Trophoblast cell (in vitro differentiated cells and primary cell): ENCODE measurements at regions not wholly inside any gene's neighbourhood (a gene's known extent, or its start where the extent isn't known, plus 50 kb on each side); places are given as distances from the start of the nearest gene placed in this dataset.

Experiments used
- DNase-seq, 2 donors: peaks; one replicate each; pipeline ENCODE4 v3.0.0-alpha.2; 2016
- H2AFZ ChIP-seq: 2 replicates; pipeline ENCODE4 v1.6.1; 2013; ENCODE audit warnings: low read length, moderate library complexity, mild to moderate bottlenecking; ENCODE audit not compliant: insufficient read depth, poor library complexity
- H2AK5ac ChIP-seq: 2 replicates; pipeline ENCODE4 v1.6.1; 2013; ENCODE audit warnings: mild to moderate bottlenecking, low read length
- H2BK120ac ChIP-seq: 2 replicates; pipeline ENCODE4 v1.6.1; 2013; ENCODE audit warnings: low read length, mild to moderate bottlenecking, moderate library complexity; ENCODE audit not compliant: insufficient read depth, poor library complexity
- H2BK12ac ChIP-seq: 2 replicates; pipeline ENCODE4 v1.6.1; 2013; ENCODE audit warnings: mild to moderate bottlenecking, low read length, moderate library complexity
- H2BK5ac ChIP-seq: 2 replicates; pipeline ENCODE4 v1.6.1; 2013; ENCODE audit warnings: low read length, low read depth, moderate library complexity, mild to moderate bottlenecking; ENCODE audit not compliant: poor library complexity
- H3K14ac ChIP-seq: 2 replicates; pipeline ENCODE4 v1.6.1; 2013; ENCODE audit warnings: mild to moderate bottlenecking, low read length
- H3K18ac ChIP-seq: 2 replicates; pipeline ENCODE4 v1.6.1; 2013; ENCODE audit warnings: mild to moderate bottlenecking, low read length
- H3K23ac ChIP-seq: 2 replicates; pipeline ENCODE4 v1.6.1; 2013; ENCODE audit warnings: low read length
- H3K27ac ChIP-seq: 2 replicates; pipeline ENCODE4 v1.5.1; 2013; ENCODE audit warnings: low read depth, mild to moderate bottlenecking, inconsistent platforms, low read length, moderate library complexity
- H3K27me3 ChIP-seq: 2 replicates; pipeline ENCODE4 v1.6.1; 2013; ENCODE audit warnings: inconsistent platforms, mild to moderate bottlenecking, low read length, moderate library complexity; ENCODE audit not compliant: insufficient read depth
- H3K36me3 ChIP-seq, 2 experiments: 1 replicate in 1 of 2; 2 replicates in 1 of 2; pipeline ENCODE4 v1.6.1; 2013; ENCODE audit warnings: low read length in 2 of 2, mild to moderate bottlenecking in 2 of 2, moderate library complexity in 1 of 2; ENCODE audit not compliant: insufficient read depth in 2 of 2, control insufficient read depth in 1 of 2
- H3K4ac ChIP-seq: 2 replicates; pipeline ENCODE4 v1.6.1; 2013; ENCODE audit warnings: low read depth, mild to moderate bottlenecking, low read length, moderate library complexity
- H3K4me1 ChIP-seq, 2 experiments: 1 replicate in 1 of 2; 2 replicates in 1 of 2; pipeline ENCODE4 v1.6.1; 2013; ENCODE audit warnings: low read length in 2 of 2, mild to moderate bottlenecking in 2 of 2, moderate library complexity in 1 of 2; ENCODE audit not compliant: insufficient read depth in 2 of 2, control insufficient read depth in 1 of 2
- H3K4me2 ChIP-seq: 2 replicates; pipeline ENCODE4 v1.6.1; 2013; ENCODE audit warnings: inconsistent platforms, mild to moderate bottlenecking, low read length, moderate library complexity
- H3K4me3 ChIP-seq: 2 replicates; pipeline ENCODE4 v1.5.1; 2013; ENCODE audit warnings: mild to moderate bottlenecking, low read depth, low read length, inconsistent platforms
- H3K79me1 ChIP-seq: one replicate; pipeline ENCODE4 v1.6.1; 2013; ENCODE audit warnings: low read length
- H3K79me2 ChIP-seq: 2 replicates; pipeline ENCODE4 v1.6.1; 2013; ENCODE audit warnings: low read length, mild to moderate bottlenecking; ENCODE audit not compliant: control insufficient read depth, insufficient read depth, poor library complexity
- H3K9ac ChIP-seq: 2 replicates; pipeline ENCODE4 v1.6.1; 2013; ENCODE audit warnings: mild to moderate bottlenecking, low read length
- H3K9me3 ChIP-seq: 2 replicates; pipeline ENCODE4 v1.6.1; 2013; ENCODE audit warnings: low read depth, mild to moderate bottlenecking, control low read depth, inconsistent platforms, low read length; ENCODE audit not compliant: insufficient read depth
- H4K12ac ChIP-seq: 2 replicates; pipeline ENCODE4 v1.6.1; 2013; ENCODE audit warnings: low read depth, mild to moderate bottlenecking, low read length, moderate library complexity
- H4K8ac ChIP-seq: 2 replicates; pipeline ENCODE4 v1.6.1; 2013; ENCODE audit warnings: low read depth, mild to moderate bottlenecking, low read length, moderate library complexity
- H4K91ac ChIP-seq: one replicate; pipeline ENCODE4 v1.6.1; 2013; ENCODE audit warnings: low read depth, mild to moderate bottlenecking, low read length, moderate library complexity
- WGBS: extraction: QIAGEN DNeasy Blood & Tissue Kit; methylation state at CpG from one replicate; pipeline ENCODE4 v1.1.7; 2013; ENCODE audit warnings: missing lambda C conversion rate; ENCODE audit not compliant: insufficient read length, insufficient coverage; ENCODE audit errors: extremely low coverage; 5-methylcytosine and 5-hydroxymethylcytosine counted together

DNA sequence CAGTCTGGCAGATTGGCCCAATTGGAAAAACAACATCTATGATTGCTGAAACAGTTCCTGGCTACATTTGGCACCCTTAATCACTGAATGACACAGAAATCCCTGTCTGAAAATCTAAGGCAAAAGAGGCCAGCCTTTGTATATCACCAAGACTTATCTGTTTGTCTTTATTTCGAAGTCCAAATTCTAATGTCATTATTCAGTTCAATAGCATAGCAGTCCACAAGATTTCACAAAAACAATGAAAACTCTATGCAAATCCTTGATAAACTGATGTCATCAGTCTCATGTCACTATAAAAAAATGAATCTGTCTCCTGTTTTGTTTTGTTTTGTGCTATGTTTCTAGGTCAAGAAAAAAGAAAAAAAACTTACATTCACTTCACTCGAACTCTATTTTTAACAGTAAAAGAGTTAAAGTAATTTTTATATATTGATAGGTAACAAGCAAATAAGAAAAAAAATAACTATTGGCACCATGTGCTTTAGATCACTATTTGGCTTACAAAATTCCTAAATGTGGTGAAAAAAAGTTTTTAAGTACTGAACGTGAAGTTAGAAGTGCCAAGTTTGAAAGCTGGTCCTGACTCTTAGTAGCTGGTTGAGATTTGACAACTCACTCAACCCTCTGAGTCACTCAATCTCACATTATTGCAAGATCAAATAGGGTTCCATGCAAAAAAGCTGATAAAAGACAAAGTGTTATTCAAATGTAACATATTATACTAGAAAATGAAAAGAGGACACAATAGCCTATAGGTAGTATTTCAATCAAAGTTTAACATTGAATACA lies 359.3 kb downstream of the IRS1 start:
- no peaks in the 10 kb centered on the region for H3K27me3 ChIP-seq
- no peak overlapping the region for H2BK12ac ChIP-seq
- no peak overlapping the region for H3K4ac ChIP-seq
- no peaks in the 10 kb centered on the region for H3K79me2 ChIP-seq
- H2AFZ ChIP-seq: no peak overlapping the region
- no peak overlapping the region for H4K8ac ChIP-seq
- no peak overlapping the region for H3K4me3 ChIP-seq
- no peaks in the 10 kb centered on the region for H3K36me3 ChIP-seq
- no peak overlapping the region for H3K4me2 ChIP-seq
- no peak overlapping the region for H3K18ac ChIP-seq
- no peak overlapping the region for H3K23ac ChIP-seq
- H4K91ac ChIP-seq: no peak overlapping the region
- no peak overlapping the region for H2BK5ac ChIP-seq
- no peak for DNase-seq
- H3K4me1 ChIP-seq: peaks cover 0 to 2% of the 10 kb centered on the region in 2 experiments
- H2AK5ac ChIP-seq: no peak overlapping the region
- WGBS: no CpG with 5 or more reads among the region's 3 CpGs
- H3K14ac ChIP-seq: no peak overlapping the region
- no peaks in the 10 kb centered on the region for H3K79me1 ChIP-seq
- H3K9ac ChIP-seq: no peak overlapping the region
- H3K27ac ChIP-seq: no peak overlapping the region
- H2BK120ac ChIP-seq: no peak overlapping the region
- H3K9me3 ChIP-seq: no peaks in the 10 kb centered on the region
- no peak overlapping the region for H4K12ac ChIP-seq

DNA sequence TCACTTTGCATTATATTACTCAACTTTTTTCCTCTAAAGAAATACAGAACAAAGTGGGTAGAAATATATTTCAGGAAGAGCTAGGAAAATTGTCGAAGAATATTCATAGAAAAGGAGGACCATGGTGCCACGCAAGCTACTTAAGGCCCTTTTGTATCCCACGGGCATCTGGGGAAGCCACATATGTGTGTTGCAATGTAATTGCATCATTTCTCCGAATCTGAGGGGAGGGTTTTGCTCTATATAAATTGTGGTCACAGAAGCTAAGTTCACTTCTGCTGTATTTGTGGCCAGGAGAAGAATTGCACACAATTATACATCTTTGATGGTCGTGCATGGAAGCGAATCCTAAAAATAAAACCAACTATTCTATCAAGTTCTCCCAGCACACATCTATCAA lies 360.3 kb downstream of the IRS1 start:
- H3K18ac ChIP-seq: no peak overlapping the region
- no peak overlapping the region for H2AFZ ChIP-seq
- no peaks in the 10 kb centered on the region for H3K27me3 ChIP-seq
- H4K8ac ChIP-seq: no peak overlapping the region
- no peaks in the 10 kb centered on the region for H3K79me1 ChIP-seq
- H2AK5ac ChIP-seq: no peak overlapping the region
- H3K27ac ChIP-seq: no peak overlapping the region
- H3K79me2 ChIP-seq: no peaks in the 10 kb centered on the region
- no peak overlapping the region for H2BK120ac ChIP-seq
- H3K4me2 ChIP-seq: no peak overlapping the region
- no peaks in the 10 kb centered on the region for H3K9me3 ChIP-seq
- H3K4me3 ChIP-seq: no peak overlapping the region
- no peak overlapping the region for H3K4ac ChIP-seq
- no peak for DNase-seq
- no peak overlapping the region for H4K91ac ChIP-seq
- H4K12ac ChIP-seq: no peak overlapping the region
- no peak overlapping the region for H3K9ac ChIP-seq
- no peaks in the 10 kb centered on the region for H3K36me3 ChIP-seq
- H3K4me1 ChIP-seq: peaks cover 0 to 2% of the 10 kb centered on the region in 2 experiments
- H3K14ac ChIP-seq: no peak overlapping the region
- H3K23ac ChIP-seq: no peak overlapping the region
- H2BK12ac ChIP-seq: no peak overlapping the region
- no CpG with 5 or more reads among the region's 6 CpGs for WGBS
- no peak overlapping the region for H2BK5ac ChIP-seq

DNA sequence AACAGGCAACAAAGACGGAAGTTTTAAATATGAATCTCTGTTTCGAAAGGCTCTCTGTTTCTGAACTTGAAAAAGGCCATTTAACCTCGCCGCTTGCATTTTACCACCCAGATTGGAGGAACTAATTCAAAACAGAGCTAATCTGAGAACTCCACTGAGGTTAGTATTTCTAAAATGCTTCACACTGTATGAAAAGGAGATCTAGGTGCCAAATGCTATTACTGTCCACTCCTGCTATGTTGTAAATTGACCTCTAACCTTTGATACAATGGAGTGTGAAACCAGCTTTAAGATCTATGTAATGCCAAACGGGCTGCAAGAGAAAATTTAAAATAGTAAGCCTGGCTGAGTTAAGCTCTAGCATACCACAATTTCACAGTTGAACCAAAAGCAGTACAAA lies 364.5 kb downstream of the IRS1 start:
- no CpG with 5 or more reads among the region's 5 CpGs for WGBS
- no peak for DNase-seq
- Histone ChIP-seq H4K8ac (no peak overlapping the region), H3K79me1 (no peaks in the 10 kb centered on the region), H3K14ac (no peak overlapping the region), H3K4me1 (peaks cover 0 to 2% of the 10 kb centered on the region in 2 experiments), H3K36me3 (no peaks in the 10 kb centered on the region), H2AK5ac (no peak overlapping the region), H3K4ac (no peak overlapping the region), H3K79me2 (no peaks in the 10 kb centered on the region), H4K91ac (no peak overlapping the region), H3K4me3 (no peak overlapping the region), H3K27me3 (no peaks in the 10 kb centered on the region), H4K12ac (no peak overlapping the region), H2BK12ac (no peak overlapping the region), H2AFZ (no peak overlapping the region), H3K23ac (no peak overlapping the region), H3K27ac (no peak overlapping the region), H3K4me2 (no peak overlapping the region), H2BK5ac (no peak overlapping the region), H3K9me3 (no peaks in the 10 kb centered on the region), H3K18ac (no peak overlapping the region), H2BK120ac (no peak overlapping the region), H3K9ac (no peak overlapping the region)

DNA sequence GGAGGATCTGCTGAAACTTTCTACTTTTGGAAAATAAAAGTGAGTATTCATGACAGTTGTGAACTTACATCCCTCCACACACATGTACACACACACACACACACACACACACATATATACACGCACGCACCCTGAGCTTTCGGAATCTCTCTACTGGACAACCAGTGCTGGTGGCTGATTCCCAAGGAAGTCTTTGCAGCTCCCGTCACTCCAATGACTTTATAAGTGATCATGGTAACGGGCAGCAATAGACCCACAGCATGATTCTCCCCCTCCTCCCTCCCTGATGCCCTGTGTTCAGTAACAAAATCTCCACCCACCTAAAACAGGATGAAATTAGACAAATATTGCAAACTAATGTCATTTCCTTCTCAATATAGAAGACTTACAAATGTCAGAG lies 364.9 kb downstream of the IRS1 start:
- no peak for DNase-seq
- H4K8ac ChIP-seq: no peak overlapping the region
- no peak overlapping the region for H3K4ac ChIP-seq
- H3K27ac ChIP-seq: no peak overlapping the region
- H3K27me3 ChIP-seq: no peaks in the 10 kb centered on the region
- H3K14ac ChIP-seq: no peak overlapping the region
- no peaks in the 10 kb centered on the region for H3K36me3 ChIP-seq
- H2BK12ac ChIP-seq: no peak overlapping the region
- no CpG with 5 or more reads among the region's 5 CpGs for WGBS
- no peak overlapping the region for H2BK120ac ChIP-seq
- no peak overlapping the region for H2AK5ac ChIP-seq
- H3K4me3 ChIP-seq: no peak overlapping the region
- no peak overlapping the region for H3K9ac ChIP-seq
- H3K4me2 ChIP-seq: no peak overlapping the region
- H2AFZ ChIP-seq: no peak overlapping the region
- no peaks in the 10 kb centered on the region for H3K79me1 ChIP-seq
- peaks cover 0 to 2% of the 10 kb centered on the region in 2 experiments for H3K4me1 ChIP-seq
- no peak overlapping the region for H4K12ac ChIP-seq
- H2BK5ac ChIP-seq: no peak overlapping the region
- no peaks in the 10 kb centered on the region for H3K9me3 ChIP-seq
- H3K79me2 ChIP-seq: no peaks in the 10 kb centered on the region
- H3K23ac ChIP-seq: no peak overlapping the region
- H3K18ac ChIP-seq: no peak overlapping the region
- H4K91ac ChIP-seq: no peak overlapping the region
